GM10266 (cell line): ENCODE measurements at regions not wholly inside any gene's neighbourhood (a gene's known extent, or its start where the extent isn't known, plus 50 kb on each side); places are given as distances from the start of the nearest gene placed in this dataset.

ENCODE experiments used
- DNase-seq: peaks from one replicate; pipeline ENCODE4 v3.0.0; 2012; ENCODE audit errors: extremely low spot score
- TF ChIP-seq, protein P1 (sequence below): IDR thresholded peaks from 2 replicates; pipeline ENCODE4 v1.5.1; 2012; ENCODE audit warnings: mild to moderate bottlenecking, low read depth; ENCODE audit not compliant: control insufficient read depth, insufficient read depth; ENCODE audit errors: missing control alignments

DNA sequence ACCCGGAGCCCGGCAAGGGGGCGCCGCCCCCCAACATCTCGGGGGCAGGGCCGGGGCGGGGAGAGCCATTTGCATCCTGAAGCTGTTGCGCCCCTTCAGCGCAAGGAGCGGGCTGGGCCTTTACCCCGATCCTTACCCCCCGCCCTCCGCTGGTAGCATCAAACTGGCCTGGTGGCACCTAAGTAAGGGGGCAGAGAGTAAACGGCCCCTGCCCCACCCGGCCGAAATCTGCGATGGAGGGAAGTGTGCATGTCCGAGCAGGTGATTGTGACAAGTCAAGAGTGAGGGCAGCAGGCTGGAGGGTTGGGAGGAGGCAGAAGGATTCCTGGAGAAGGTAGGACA lies 101.2 kb downstream of the ESM1 start:
- TF ChIP-seq, protein P1, sequence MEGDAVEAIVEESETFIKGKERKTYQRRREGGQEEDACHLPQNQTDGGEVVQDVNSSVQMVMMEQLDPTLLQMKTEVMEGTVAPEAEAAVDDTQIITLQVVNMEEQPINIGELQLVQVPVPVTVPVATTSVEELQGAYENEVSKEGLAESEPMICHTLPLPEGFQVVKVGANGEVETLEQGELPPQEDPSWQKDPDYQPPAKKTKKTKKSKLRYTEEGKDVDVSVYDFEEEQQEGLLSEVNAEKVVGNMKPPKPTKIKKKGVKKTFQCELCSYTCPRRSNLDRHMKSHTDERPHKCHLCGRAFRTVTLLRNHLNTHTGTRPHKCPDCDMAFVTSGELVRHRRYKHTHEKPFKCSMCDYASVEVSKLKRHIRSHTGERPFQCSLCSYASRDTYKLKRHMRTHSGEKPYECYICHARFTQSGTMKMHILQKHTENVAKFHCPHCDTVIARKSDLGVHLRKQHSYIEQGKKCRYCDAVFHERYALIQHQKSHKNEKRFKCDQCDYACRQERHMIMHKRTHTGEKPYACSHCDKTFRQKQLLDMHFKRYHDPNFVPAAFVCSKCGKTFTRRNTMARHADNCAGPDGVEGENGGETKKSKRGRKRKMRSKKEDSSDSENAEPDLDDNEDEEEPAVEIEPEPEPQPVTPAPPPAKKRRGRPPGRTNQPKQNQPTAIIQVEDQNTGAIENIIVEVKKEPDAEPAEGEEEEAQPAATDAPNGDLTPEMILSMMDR: no peak
- DNase-seq: no peak

DNA sequence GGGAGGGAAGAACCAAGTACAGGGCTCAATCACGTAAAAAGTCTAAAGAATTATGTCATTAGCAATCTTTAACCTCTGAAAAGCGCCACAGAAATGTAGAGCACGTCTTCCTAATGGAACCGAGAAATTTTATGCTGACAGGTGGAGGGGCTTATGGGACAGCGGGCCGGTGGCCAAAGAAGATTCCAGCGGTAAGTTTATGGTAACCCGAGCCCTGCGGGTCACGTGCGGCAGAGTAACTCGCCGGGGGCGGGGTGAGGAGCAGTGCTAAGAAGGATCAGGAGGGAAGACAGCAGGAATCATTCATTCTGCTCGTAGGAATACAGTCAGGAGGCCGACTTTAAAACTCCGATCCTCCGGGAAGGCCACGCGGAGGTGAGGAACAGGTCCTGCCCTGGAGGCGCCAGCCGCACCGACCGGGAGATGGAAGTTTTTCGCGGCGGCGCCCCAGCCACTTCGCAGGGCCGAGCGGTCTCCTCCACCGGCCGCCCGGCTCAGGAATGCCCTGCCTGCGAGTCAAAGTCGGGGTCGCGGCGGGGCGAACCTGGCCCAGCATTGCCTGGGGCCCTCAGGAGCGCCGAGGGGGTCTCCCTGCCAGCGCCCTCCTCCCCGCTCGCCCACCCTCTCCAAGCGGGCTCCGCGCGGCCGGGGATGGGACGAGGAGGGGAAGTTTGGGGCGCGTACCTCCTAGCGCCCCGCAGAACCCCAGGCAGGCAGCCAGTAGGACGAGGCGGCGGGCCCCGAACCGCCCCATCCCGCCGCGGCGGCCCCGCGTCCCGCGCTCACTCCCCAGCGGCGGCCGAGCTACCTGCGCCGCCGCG lies 101.8 kb downstream of the ESM1 start:
- TF ChIP-seq, protein P1: no peak
- no peak for DNase-seq

DNA sequence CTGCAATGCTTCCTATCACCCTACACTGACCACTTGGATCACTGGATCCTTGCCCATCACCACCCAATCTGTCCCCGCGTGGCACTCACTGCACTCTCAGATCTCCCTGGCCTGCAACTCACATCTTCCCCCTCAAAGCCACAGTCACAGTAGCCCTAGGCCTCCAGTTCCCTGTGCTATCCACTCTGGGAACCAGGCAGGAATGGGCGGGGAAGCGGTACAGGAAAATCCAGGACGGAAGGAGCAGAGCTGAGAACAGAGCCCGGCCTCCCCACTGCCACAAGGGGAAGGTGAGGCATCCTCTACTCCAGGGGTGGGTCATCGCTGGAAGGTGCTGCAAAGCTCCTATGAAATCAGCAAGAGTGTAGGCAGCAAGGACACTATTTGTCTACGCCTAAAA lies 102.6 kb downstream of the ESM1 start:
- DNase-seq: no peak
- TF ChIP-seq, protein P1: no peak

DNA sequence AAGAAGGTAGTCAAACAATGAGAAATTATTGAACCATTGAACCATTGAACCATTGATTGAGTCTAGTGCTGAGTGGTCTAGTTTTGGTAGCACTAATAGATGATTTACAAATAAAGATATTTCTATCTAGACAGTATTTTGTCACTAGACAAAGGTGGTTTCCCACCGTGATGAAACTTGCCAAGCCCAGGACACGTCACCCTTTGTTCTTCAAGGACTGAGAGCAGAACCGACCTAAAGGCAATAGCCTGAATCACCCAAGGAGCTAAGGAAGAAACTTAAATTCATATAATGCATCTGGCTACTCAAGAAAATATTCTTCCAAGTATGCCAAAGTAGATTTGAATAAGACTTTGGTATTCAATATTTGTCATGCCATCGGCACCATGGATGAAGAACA lies 103.3 kb downstream of the ESM1 start:
- TF ChIP-seq, protein P1: no peak
- no peak for DNase-seq

DNA sequence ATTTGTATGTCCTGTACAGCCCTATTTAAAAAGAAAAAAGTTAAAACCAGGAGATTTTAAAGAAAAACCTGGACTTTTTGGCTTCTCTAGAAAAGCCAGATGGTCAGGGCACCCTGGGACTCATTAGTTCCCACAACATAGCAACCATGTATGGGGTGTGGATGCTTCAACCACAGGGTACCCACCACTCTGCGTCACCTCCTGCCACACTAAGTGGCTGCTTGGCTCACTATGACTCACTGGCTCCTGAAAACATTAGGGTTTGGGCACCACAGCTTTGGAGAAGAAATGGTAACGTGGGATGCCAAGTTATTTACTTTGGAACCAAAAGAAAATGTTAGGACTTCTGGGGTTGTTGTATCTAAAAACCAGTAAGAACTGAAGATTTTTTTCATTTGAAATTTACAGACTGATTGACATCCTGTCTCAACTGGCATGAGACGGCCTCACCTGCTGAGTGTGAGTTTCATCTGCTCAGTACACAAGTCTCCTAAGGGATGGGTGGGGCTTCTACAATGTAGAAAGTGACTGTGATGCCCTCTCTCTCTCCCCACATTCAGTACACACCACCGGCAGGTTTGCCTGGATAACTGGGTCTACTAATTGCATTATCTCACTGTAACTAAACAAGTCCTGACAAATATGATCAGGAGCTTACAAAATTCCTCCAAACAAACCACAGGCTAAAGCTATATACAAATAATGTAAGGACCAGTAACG lies 103.9 kb downstream of the ESM1 start:
- DNase-seq: no peak
- TF ChIP-seq, protein P1: no peak

DNA sequence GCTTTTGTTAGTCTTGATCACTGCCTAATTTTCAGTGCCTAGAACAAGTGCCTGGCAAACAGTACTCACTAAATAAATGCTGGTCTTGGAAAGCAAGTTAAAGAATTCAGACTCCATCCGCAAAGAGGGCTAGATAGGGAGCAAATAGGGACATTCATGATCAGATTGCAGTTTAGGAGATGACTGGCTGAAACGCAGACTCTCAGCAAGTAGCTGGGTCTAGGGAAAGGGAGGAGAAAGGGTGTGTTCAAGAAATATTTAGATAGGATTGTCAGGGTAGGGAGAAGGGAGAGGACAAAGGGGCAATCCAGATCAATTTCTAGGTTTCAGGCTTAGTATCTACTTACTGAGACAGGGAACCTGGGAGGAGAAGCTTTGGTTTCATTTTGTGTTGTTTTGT lies 108.4 kb downstream of the ESM1 start:
- DNase-seq: no peak
- TF ChIP-seq, protein P1: no peak

DNA sequence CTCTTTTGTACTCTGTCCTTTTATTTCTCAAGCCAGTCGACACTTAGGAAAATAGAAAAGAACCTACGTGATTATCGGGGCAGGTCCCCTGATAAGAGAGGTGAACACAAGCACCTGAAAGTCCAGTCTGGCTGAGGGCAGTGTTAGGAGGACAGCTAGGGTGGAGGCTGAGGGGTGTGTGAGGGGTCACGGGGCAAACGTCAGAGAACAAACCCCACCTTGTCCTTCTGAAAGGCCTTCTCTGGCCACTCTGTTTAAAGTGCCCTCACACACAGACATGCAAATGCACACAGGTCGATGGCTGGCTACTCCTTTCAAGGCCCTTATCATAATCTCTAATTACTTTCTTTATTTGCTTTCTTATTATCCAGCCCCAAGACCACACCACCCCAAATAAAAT lies 108.8 kb downstream of the ESM1 start:
- TF ChIP-seq, protein P1: no peak
- no peak for DNase-seq
